Panc1 (cell line): ENCODE measurements at regions not wholly inside any gene's neighbourhood (a gene's known extent, or its start where the extent isn't known, plus 50 kb on each side); places are given as distances from the start of the nearest gene placed in this dataset.

Source experiments
- ATAC-seq: fragments of 200-7000 bp; cut with Tn5 transposase; 2 replicates; pipeline ENCODE4 v1.9.1; 2020; ENCODE audit warnings: mild to moderate bottlenecking, moderate library complexity
- BruUV-seq: library from RNA; stranded (reverse); fragments of 400-500 nt; replicated peaks from 2 replicates; lab custom pipeline; 2021; lab: Mats Ljungman, UMichigan
- CTCF ChIA-PET: fragments of 300-600 bp; sonication (Branson Sonifier 250); formaldehyde crosslinking; loops from one replicate; lab custom pipeline; 2022; ENCODE audit warnings: antibody characterized with exemption; lab: Charles Lee
- POLR2A ChIA-PET: fragments of 300-600 bp; sonication (Branson Sonifier 250); formaldehyde crosslinking; loops from one replicate; lab custom pipeline; 2022; ENCODE audit warnings: antibody characterized with exemption; lab: Charles Lee
- DNase-seq: peaks from one replicate; pipeline ENCODE4 v3.0.0-alpha.2; 2010; ENCODE audit warnings: low read depth, low spot score
- H3K27ac ChIP-seq: 2 replicates; pipeline ENCODE4 v1.5.1; 2011; ENCODE audit warnings: mild to moderate bottlenecking, low read length, inconsistent platforms
- H3K27me3 ChIP-seq: fragments of 200-500 bp; sonication (Bioruptor generic); 2 replicates; pipeline ENCODE4 v1.6.0; 2014; ENCODE audit warnings: low read length, inconsistent platforms; ENCODE audit not compliant: control insufficient read depth, insufficient read depth
- H3K36me3 ChIP-seq: fragments of 200-500 bp; sonication (Bioruptor generic); 2 replicates; pipeline ENCODE4 v1.5.1; 2014; ENCODE audit warnings: inconsistent platforms, mild to moderate bottlenecking, low read length, moderate library complexity; ENCODE audit not compliant: control insufficient read depth, insufficient read depth
- H3K4me1 ChIP-seq: 2 replicates; pipeline ENCODE4 v1.5.1; 2011; ENCODE audit warnings: inconsistent platforms, mild to moderate bottlenecking, low read length, moderate library complexity; ENCODE audit not compliant: control insufficient read depth, insufficient read depth
- H3K4me3 ChIP-seq, 2 experiments: 2 replicates each; pipeline ENCODE4 v1.5.1; 2011 to 2012; ENCODE audit warnings: low read depth in 2 of 2, low read length in 2 of 2, mild to moderate bottlenecking in 2 of 2, inconsistent platforms in 1 of 2, moderate library complexity in 1 of 2
- H3K9me3 ChIP-seq: fragments of 200-500 bp; sonication (Bioruptor generic); 2 replicates; pipeline ENCODE4 v1.5.1; 2014; ENCODE audit warnings: low read depth, mild to moderate bottlenecking, inconsistent platforms, low read length, moderate library complexity; ENCODE audit not compliant: control insufficient read depth, insufficient read depth
- POLR2AphosphoS5 ChIP-seq: IDR thresholded peaks from 2 replicates; pipeline ENCODE4 v1.6.1; 2012; ENCODE audit warnings: mild to moderate bottlenecking, low read depth, low read length, moderate library complexity
- SIN3A ChIP-seq: IDR thresholded peaks from 2 replicates; pipeline ENCODE4 v1.6.1; 2012; ENCODE audit warnings: low read depth, mild to moderate bottlenecking, low read length, moderate library complexity, borderline replicate concordance; ENCODE audit not compliant: insufficient read depth
- TCF7L2 ChIP-seq: IDR thresholded peaks from 2 replicates; pipeline ENCODE4 v1.6.1; 2011; ENCODE audit warnings: mild to moderate bottlenecking, low read depth, low read length, inconsistent platforms
- in situ Hi-C: cut with HindIII; loops from 2 replicates; pipeline ENCODE4 v1.10.0; 2016; ENCODE audit warnings: low sequenced_read_pairs, low pct_unique_long_range_greater_than_20kb
- intact Hi-C: fragments of 100-400 bp; cut with micrococcal nuclease; formaldehyde crosslinking; loops from one replicate; pipeline ENCODE4 v1.10.0; 2022; ENCODE audit not compliant: unreplicated experiment
- TF ChIP-seq, protein P1 (sequence below): fragments of 450-650 bp; IDR thresholded peaks from 2 replicates; pipeline ENCODE4 v1.5.1; 2017; ENCODE audit warnings: mild to moderate bottlenecking
- TF ChIP-seq, protein P2 (sequence below), 2 experiments: IDR thresholded peaks; 2 replicates each; pipeline ENCODE4 v1.6.1; 2011 to 2012; ENCODE audit warnings: low read depth in 2 of 2, control low read depth in 1 of 2, low read length in 1 of 2, mild to moderate bottlenecking in 1 of 2, moderate library complexity in 1 of 2; ENCODE audit not compliant: insufficient read depth in 1 of 2

DNA sequence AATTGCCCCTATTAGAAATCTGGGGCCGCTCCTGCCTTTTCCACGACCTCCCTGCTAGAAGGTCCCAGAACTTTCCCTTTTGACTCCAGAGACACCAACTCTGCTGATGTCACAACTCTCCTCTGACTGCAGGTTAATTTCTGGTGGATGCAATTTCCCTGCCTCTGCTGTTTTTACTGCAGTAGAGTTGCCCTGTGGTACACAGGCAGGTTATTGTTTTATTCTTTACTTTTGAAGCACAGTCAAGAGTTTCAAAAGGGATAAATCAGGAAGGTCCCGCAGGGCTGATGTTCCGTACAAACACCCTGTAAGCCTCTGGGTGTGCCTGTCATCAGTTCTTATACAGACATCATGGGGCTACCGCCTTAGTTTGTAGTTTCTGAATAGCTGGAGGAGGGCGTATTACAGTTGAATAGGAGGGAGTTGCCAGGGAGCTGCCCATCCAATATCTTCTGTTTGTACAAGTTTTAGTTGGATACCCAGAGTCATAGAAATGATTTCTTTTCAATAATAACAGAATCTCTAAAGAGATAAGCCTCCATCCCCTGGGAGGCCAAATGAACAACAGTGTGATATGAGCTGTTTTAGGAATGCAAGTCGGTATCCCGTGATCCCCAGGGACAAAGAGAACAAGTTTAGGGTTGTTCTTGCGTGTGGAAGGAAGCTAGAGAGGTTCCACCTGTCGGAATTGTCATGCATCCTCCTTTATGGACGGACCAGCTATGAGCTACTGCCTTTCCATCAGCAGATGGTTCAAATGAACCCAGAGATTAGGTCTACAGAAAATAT is 108.4 kb upstream of the COPS8 start:
- intact Hi-C loops (no loop called here), in situ Hi-C loops (no loop called here)
- DNase-seq, result no peak
- Histone ChIP-seq H3K36me3 (no peaks in the 10 kb centered on the region), H3K4me3 (no peak overlapping the region), H3K9me3 (no peaks in the 10 kb centered on the region), H3K4me1 (no peaks in the 10 kb centered on the region), H3K27me3 (peaks cover 9% of the 10 kb centered on the region; the same call in 1 of the 2 replicates), H3K27ac (no peak overlapping the region)
- ATAC-seq, result no peak
- ChIA-PET POLR2A (no interaction called here), CTCF (no interaction called here)
- BruUV-seq, result no TSS peak
- no peak for TF ChIP-seq TCF7L2
- no peak for TF ChIP-seq POLR2AphosphoS5
- TF ChIP-seq, protein P1, sequence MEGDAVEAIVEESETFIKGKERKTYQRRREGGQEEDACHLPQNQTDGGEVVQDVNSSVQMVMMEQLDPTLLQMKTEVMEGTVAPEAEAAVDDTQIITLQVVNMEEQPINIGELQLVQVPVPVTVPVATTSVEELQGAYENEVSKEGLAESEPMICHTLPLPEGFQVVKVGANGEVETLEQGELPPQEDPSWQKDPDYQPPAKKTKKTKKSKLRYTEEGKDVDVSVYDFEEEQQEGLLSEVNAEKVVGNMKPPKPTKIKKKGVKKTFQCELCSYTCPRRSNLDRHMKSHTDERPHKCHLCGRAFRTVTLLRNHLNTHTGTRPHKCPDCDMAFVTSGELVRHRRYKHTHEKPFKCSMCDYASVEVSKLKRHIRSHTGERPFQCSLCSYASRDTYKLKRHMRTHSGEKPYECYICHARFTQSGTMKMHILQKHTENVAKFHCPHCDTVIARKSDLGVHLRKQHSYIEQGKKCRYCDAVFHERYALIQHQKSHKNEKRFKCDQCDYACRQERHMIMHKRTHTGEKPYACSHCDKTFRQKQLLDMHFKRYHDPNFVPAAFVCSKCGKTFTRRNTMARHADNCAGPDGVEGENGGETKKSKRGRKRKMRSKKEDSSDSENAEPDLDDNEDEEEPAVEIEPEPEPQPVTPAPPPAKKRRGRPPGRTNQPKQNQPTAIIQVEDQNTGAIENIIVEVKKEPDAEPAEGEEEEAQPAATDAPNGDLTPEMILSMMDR, result no peak; the same call in 1 of the 2 replicates
- TF ChIP-seq SIN3A, result no peak
- TF ChIP-seq, protein P2, sequence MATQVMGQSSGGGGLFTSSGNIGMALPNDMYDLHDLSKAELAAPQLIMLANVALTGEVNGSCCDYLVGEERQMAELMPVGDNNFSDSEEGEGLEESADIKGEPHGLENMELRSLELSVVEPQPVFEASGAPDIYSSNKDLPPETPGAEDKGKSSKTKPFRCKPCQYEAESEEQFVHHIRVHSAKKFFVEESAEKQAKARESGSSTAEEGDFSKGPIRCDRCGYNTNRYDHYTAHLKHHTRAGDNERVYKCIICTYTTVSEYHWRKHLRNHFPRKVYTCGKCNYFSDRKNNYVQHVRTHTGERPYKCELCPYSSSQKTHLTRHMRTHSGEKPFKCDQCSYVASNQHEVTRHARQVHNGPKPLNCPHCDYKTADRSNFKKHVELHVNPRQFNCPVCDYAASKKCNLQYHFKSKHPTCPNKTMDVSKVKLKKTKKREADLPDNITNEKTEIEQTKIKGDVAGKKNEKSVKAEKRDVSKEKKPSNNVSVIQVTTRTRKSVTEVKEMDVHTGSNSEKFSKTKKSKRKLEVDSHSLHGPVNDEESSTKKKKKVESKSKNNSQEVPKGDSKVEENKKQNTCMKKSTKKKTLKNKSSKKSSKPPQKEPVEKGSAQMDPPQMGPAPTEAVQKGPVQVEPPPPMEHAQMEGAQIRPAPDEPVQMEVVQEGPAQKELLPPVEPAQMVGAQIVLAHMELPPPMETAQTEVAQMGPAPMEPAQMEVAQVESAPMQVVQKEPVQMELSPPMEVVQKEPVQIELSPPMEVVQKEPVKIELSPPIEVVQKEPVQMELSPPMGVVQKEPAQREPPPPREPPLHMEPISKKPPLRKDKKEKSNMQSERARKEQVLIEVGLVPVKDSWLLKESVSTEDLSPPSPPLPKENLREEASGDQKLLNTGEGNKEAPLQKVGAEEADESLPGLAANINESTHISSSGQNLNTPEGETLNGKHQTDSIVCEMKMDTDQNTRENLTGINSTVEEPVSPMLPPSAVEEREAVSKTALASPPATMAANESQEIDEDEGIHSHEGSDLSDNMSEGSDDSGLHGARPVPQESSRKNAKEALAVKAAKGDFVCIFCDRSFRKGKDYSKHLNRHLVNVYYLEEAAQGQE (IDR thresholded peaks at IDR 0.05; ENCODE audit: insufficient read depth in 1 of 2, low read depth in 2 of 2, low read length in 1 of 2), result no peak

- intact Hi-C loops (no loop called here), in situ Hi-C loops (no loop called here)
- no peak overlapping the region for H3K27ac ChIP-seq
- TF ChIP-seq TCF7L2, result no peak
- no peak for ATAC-seq
- no peaks in the 10 kb centered on the region for H3K4me1 ChIP-seq
- no peaks in the 10 kb centered on the region for H3K9me3 ChIP-seq
- H3K27me3 ChIP-seq, result peaks cover 9% of the 10 kb centered on the region; the same call in 1 of the 2 replicates
- H3K36me3 ChIP-seq, result no peaks in the 10 kb centered on the region
- no TSS peak for BruUV-seq
- POLR2A ChIA-PET, result no interaction called here
- CTCF ChIA-PET, result no interaction called here
- no peak for DNase-seq
- H3K4me3 ChIP-seq, result no peak overlapping the region
These were observed 107.8 kb upstream of the COPS8 start for GRCh38 chr2:236977852-236978398.

GRCh38 chr2:236979664-236980063 is 106.0 kb upstream of the COPS8 start:
- in situ Hi-C loops, result no loop called here

More at GRCh38 chr2:236979664-236980063, 106.0 kb upstream of the COPS8 start:
- ChIA-PET CTCF (no interaction called here), POLR2A (no interaction called here)
- no peak for TF ChIP-seq TCF7L2
- TF ChIP-seq, protein P2 (IDR thresholded peaks at IDR 0.05; ENCODE audit: insufficient read depth in 1 of 2, low read depth in 2 of 2, low read length in 1 of 2), result no peak
- no peak for TF ChIP-seq POLR2AphosphoS5
- TF ChIP-seq, protein P1, result no peak
- TF ChIP-seq SIN3A, result no peak
- H3K9me3 ChIP-seq, result no peaks in the 10 kb centered on the region
- no peak for DNase-seq
- no peaks in the 10 kb centered on the region for H3K4me1 ChIP-seq
- ATAC-seq, result no peak
- intact Hi-C loops, result no loop called here
- 0 out of 2 replicates have a peak, but pooled peaks cover 6% of the 10 kb centered on the region for H3K27me3 ChIP-seq
- H3K36me3 ChIP-seq, result no peaks in the 10 kb centered on the region
- no peak overlapping the region for H3K4me3 ChIP-seq
- no peak overlapping the region for H3K27ac ChIP-seq
- no TSS peak for BruUV-seq
